Left lung (tissue), 4 donors: ENCODE measurements at regions not wholly inside any gene's neighbourhood (a gene's known extent, or its start where the extent isn't known, plus 50 kb on each side); places are given as distances from the start of the nearest gene placed in this dataset.

ENCODE experiments used
- ATAC-seq: fragments of 200-7000 bp; cut with Tn5 transposase; one replicate; pipeline ENCODE4 v1.9.1; 2020; ENCODE audit warnings: moderate library complexity
- DNase-seq, 4 donors: peaks; one replicate each; pipeline ENCODE4 v3.0.0-alpha.2; 2013 to 2020
- H3K27ac ChIP-seq, 2 donors: fragments of 200-600 bp; sonication (generic) in 1 of 2; one replicate each; pipeline versions ENCODE4 v1.5.0 to v1.8.0; 2020 to 2021
- H3K27me3 ChIP-seq, 2 donors: fragments of 200-600 bp; sonication (generic) in 1 of 2; one replicate each; pipeline versions ENCODE4 v1.5.0 to v1.8.0; 2020 to 2021
- H3K36me3 ChIP-seq, 2 donors: fragments of 200-600 bp; sonication (generic) in 1 of 2; one replicate each; pipeline versions ENCODE4 v1.5.0 to v1.8.0; 2020 to 2021
- H3K4me1 ChIP-seq, 2 donors: fragments of 200-600 bp; one replicate each; pipeline ENCODE4 v1.8.0; 2021
- H3K4me3 ChIP-seq, 2 donors: fragments of 200-600 bp; sonication (generic) in 1 of 2; one replicate each; pipeline versions ENCODE4 v1.5.0 to v1.8.0; 2020 to 2021; ENCODE audit warnings: mild to moderate bottlenecking in 1 of 2
- H3K9me3 ChIP-seq, 2 donors: fragments of 200-600 bp; sonication (generic) in 1 of 2; one replicate each; pipeline versions ENCODE4 v1.5.0 to v1.8.0; 2020 to 2021
- intact Hi-C, 2 donors: fragments of 100-400 bp; cut with DNase I; formaldehyde crosslinking; loops; one replicate each; pipeline versions ENCODE4 v1.11.2 to v1.14.2; 2022
- TF ChIP-seq, protein P1 (sequence below), 2 donors: fragments of 200-600 bp; sonication (generic) in 1 of 2; IDR thresholded peaks; one replicate each; pipeline versions ENCODE4 v1.5.0 to v1.8.0; 2021; ENCODE audit warnings: antibody characterized with exemption in 2 of 2
- donor health status: DM: no; HTN: yes; CAD: no.
- donor health status: DM: no; HTN: no; CAD: no.

DNA sequence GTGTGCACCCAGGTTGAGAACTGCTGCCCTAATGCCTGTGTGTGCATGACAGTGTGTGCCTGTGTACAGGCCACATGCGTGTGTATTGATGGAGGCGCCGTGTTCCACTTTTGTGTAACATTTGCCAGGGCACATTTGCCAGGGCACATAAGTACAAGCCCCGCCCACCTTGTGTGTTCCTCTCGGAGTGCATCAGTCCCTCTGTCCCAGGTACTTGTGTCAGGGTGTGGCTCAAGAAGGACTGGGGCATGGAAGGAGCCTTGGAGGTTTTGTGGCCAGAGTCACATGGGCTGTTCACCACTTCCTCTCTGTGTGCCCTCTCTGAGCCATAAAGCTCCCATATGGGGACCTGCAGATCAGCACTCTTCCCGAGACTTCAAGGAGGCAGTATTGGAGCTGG lies 73.9 kb downstream of the MRM1 start:
- Histone ChIP-seq H3K27ac (no peak overlapping the region), H3K27me3 (peaks cover 0 to 6% of the 10 kb centered on the region in 2 donors), H3K36me3 (no peaks in the 10 kb centered on the region), H3K4me3 (no peak overlapping the region), H3K9me3 (no peaks in the 10 kb centered on the region), H3K4me1 (no peaks in the 10 kb centered on the region)
- ATAC-seq (peak; percentile 25), DNase-seq (no peak)
- TF ChIP-seq, protein P1, sequence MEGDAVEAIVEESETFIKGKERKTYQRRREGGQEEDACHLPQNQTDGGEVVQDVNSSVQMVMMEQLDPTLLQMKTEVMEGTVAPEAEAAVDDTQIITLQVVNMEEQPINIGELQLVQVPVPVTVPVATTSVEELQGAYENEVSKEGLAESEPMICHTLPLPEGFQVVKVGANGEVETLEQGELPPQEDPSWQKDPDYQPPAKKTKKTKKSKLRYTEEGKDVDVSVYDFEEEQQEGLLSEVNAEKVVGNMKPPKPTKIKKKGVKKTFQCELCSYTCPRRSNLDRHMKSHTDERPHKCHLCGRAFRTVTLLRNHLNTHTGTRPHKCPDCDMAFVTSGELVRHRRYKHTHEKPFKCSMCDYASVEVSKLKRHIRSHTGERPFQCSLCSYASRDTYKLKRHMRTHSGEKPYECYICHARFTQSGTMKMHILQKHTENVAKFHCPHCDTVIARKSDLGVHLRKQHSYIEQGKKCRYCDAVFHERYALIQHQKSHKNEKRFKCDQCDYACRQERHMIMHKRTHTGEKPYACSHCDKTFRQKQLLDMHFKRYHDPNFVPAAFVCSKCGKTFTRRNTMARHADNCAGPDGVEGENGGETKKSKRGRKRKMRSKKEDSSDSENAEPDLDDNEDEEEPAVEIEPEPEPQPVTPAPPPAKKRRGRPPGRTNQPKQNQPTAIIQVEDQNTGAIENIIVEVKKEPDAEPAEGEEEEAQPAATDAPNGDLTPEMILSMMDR (IDR thresholded peaks at IDR 0.05), result no peak
- intact Hi-C loops, result no loop called here

DNA sequence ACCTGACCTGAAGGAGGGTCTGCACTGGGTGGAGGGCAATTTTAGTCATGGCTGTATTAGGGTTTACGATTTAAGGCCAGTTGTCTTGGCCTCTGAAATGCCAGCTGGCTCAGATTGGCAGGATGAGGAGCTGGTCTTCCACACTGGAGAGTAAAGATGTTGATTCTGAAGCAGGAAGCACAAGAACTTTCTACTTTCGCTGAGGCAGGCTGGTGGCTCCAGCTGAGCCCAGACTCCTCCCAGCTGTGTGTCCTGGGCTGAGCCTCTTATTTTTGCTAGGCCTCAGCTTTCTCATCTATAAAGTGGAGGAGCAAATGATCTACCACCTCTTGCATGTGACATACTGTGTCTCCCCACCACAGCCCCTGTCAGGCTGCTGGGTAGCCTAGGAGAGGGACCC lies 74.4 kb downstream of the MRM1 start:
- intact Hi-C loops, result no loop called here
- H3K4me3 ChIP-seq, result no peak overlapping the region
- peaks cover 0 to 6% of the 10 kb centered on the region in 2 donors for H3K27me3 ChIP-seq
- no peaks in the 10 kb centered on the region for H3K4me1 ChIP-seq
- TF ChIP-seq, protein P1 (IDR thresholded peaks at IDR 0.05), result no peak
- no peak overlapping the region for H3K27ac ChIP-seq
- no peak for ATAC-seq
- no peaks in the 10 kb centered on the region for H3K36me3 ChIP-seq
- no peak for DNase-seq
- H3K9me3 ChIP-seq, result no peaks in the 10 kb centered on the region

DNA sequence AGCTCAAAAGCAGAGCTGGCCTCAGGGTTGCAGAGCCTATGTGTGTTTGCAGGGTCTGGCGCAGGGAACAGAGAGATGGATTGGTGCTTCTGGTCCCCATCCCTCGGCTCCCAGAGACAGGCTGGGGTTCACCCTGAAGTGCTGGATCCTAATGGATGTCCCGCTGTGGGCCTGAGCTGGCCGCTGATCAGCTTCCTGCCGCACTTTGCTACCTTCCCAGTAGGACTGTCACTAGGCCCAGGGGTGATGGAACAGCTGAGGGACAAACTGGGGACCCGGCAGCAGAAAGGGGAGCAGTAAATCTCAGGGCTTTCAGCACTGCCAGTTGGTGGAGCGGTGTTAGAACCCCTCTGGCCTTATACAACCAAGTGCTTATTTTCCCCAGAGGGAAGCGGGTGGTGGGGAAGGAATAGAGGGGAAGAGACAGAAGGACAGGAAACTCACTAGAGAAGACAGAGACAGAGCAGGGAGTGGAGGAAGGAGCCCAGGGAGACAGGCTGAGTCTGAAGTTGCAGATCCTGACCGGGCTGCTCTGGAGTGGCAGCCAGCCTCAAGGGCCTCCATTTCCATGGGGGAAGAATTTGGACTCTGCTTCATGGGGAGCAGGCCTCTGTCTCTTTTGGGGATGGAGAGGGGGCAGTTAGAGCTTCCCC lies 78.6 kb downstream of the MRM1 start:
- no peak overlapping the region for H3K27ac ChIP-seq
- H3K4me3 ChIP-seq, result no peak overlapping the region
- H3K36me3 ChIP-seq, result no peaks in the 10 kb centered on the region
- no peak for ATAC-seq
- TF ChIP-seq, protein P1 (IDR thresholded peaks at IDR 0.05), result no peak
- H3K27me3 ChIP-seq, result peaks cover 0 to 9% of the 10 kb centered on the region in 2 donors
- no peaks in the 10 kb centered on the region for H3K9me3 ChIP-seq
- intact Hi-C loops, result no loop called here
- no peaks in the 10 kb centered on the region for H3K4me1 ChIP-seq
- DNase-seq, result no peak

DNA sequence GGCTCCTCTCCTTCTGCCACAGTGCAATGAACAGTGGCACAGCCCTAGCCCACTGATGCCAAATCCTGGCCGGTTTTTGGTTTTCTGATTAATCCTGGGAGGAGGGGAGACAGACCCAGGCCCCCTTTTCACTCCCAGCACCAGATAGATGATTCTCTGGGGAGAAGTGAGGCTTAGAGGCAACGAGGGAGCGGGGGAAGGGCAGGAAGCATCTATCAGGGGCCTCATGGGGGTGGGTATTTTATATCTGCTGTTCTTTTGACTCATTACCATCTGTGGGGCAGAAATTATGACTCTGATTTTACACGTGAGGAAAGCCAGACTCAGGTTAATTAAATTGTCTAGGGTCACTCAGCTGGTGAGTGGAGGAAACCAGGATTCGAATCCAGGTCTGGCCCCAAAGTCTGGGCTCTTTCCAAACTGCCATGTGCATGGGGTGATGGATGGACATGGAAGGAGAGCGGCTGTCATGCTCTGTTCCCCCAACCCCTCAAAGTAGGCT lies 79.4 kb downstream of the MRM1 start:
- DNase-seq, result no peak
- no peak for ATAC-seq
- intact Hi-C loops, result no loop called here
- TF ChIP-seq, protein P1 (IDR thresholded peaks at IDR 0.05), result no peak
- no peak overlapping the region for H3K4me3 ChIP-seq
- no peaks in the 10 kb centered on the region for H3K36me3 ChIP-seq
- no peaks in the 10 kb centered on the region for H3K9me3 ChIP-seq
- H3K27ac ChIP-seq, result no peak overlapping the region
- no peaks in the 10 kb centered on the region for H3K4me1 ChIP-seq
- H3K27me3 ChIP-seq, result peaks cover 0 to 9% of the 10 kb centered on the region in 2 donors

DNA sequence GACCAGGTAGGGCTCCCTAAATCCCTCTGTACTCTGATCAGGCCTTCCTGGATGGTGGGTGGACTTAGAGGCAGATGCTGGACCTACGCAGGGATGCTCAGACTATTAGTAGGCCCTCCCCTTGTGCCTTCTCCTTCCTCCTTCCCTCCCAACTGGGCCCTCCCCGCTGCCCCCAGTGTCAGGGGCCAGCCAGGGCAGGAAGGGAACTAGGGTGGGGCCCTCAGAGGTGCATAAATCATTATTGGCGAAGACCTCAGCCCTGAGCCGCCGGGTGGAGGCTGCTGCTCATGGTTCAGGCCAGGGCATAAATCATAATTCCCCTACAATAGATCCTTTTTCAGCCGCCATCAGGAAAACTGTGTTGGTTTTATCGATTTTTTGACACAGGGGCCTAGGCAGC lies 81.4 kb downstream of the MRM1 start:
- H3K27me3 ChIP-seq, result peaks cover 0 to 27% of the 10 kb centered on the region in 2 donors
- no peaks in the 10 kb centered on the region for H3K4me1 ChIP-seq
- H3K27ac ChIP-seq, result no peak overlapping the region
- intact Hi-C loops, result no loop called here
- no peaks in the 10 kb centered on the region for H3K9me3 ChIP-seq
- H3K36me3 ChIP-seq, result no peaks in the 10 kb centered on the region
- DNase-seq, result peak in 1 of 4 donors; percentile 42
- TF ChIP-seq, protein P1 (IDR thresholded peaks at IDR 0.05), result no peak
- ATAC-seq, result no peak
- H3K4me3 ChIP-seq, result no peak overlapping the region
